GM12892 (cell line): ENCODE measurements at regions not wholly inside any gene's neighbourhood (a gene's known extent, or its start where the extent isn't known, plus 50 kb on each side); places are given as distances from the start of the nearest gene placed in this dataset.

Experiments used
- DNase-seq: peaks from one replicate; pipeline ENCODE4 v3.0.0; 2011; ENCODE audit not compliant: insufficient read length
- FAIRE-seq: peaks from 2 replicates; lab custom pipeline; 2011; peaks lifted over from hg19 to GRCh38; lab: Jason Lieb, UNC
- POLR2A ChIP-seq: IDR thresholded peaks from 2 replicates; pipeline ENCODE4 v1.6.1; 2011; ENCODE audit warnings: low read depth, low read length, control low read depth
- POLR2AphosphoS5 ChIP-seq: IDR thresholded peaks from 2 replicates; pipeline ENCODE4 v1.6.1; 2011; ENCODE audit warnings: low read depth, low read length, control low read depth
- TAF1 ChIP-seq: IDR thresholded peaks from 2 replicates; pipeline ENCODE4 v1.6.1; 2011; ENCODE audit warnings: low read depth, mild to moderate bottlenecking, control low read depth, low read length, borderline replicate concordance

- no peak for FAIRE-seq
- no peak for TF ChIP-seq POLR2AphosphoS5
- no peak for TF ChIP-seq POLR2A
Observed at GRCh38 chr2:238698451-238699306, 149.2 kb upstream of the TWIST2 start.

GRCh38 chr2:238699307-238700116, 148.4 kb upstream of the TWIST2 start:
- FAIRE-seq (no peak), DNase-seq (no peak)
- TF ChIP-seq POLR2AphosphoS5 (no peak), TAF1 (no peak), POLR2A (no peak)

More at GRCh38 chr2:238698451-238699306, 149.2 kb upstream of the TWIST2 start:
- no peak for DNase-seq

- DNase-seq (no peak), FAIRE-seq (no peak)
- TF ChIP-seq POLR2A (no peak), POLR2AphosphoS5 (no peak), TAF1 (no peak)
Observed at GRCh38 chr2:238700117-238700457, 147.8 kb upstream of the TWIST2 start.

GRCh38 chr2:238700506-238701340, 147.2 kb upstream of the TWIST2 start:
- FAIRE-seq: no peak
- no peak for DNase-seq
- TF ChIP-seq TAF1 (no peak), POLR2AphosphoS5 (no peak), POLR2A (no peak)

- FAIRE-seq: no peak
- no peak for DNase-seq
- TF ChIP-seq POLR2A (no peak), TAF1 (no peak), POLR2AphosphoS5 (no peak)
Observed at GRCh38 chr2:238701341-238702206, 146.3 kb upstream of the TWIST2 start.

GRCh38 chr2:238702276-238703052, 145.4 kb upstream of the TWIST2 start:
- no peak for FAIRE-seq
- TF ChIP-seq POLR2AphosphoS5 (no peak), POLR2A (no peak), TAF1 (no peak)
- DNase-seq: no peak

GRCh38 chr2:238703053-238703415, 144.9 kb upstream of the TWIST2 start:
- FAIRE-seq (no peak), DNase-seq (no peak)
- TF ChIP-seq TAF1: no peak
- no peak for TF ChIP-seq POLR2A
- no peak for TF ChIP-seq POLR2AphosphoS5

- FAIRE-seq (no peak), DNase-seq (no peak)
- TF ChIP-seq POLR2A (no peak), TAF1 (no peak), POLR2AphosphoS5 (no peak)
Observed at GRCh38 chr2:238703436-238703835, 144.4 kb upstream of the TWIST2 start.

GRCh38 chr2:238704471-238705225, 143.2 kb upstream of the TWIST2 start:
- no peak for TF ChIP-seq POLR2A
- no peak for TF ChIP-seq POLR2AphosphoS5
- no peak for TF ChIP-seq TAF1
- DNase-seq: no peak
- no peak for FAIRE-seq
